RWPE2 (cell line): ENCODE measurements at regions not wholly inside any gene's neighbourhood (a gene's known extent, or its start where the extent isn't known, plus 50 kb on each side); places are given as distances from the start of the nearest gene placed in this dataset.

Experiments used
- ATAC-seq: fragments of 200-7000 bp; cut with Tn5 transposase; 3 replicates; pipeline ENCODE4 v1.9.1; 2021; ENCODE audit warnings: low read depth
- DNase-seq: peaks from one replicate; pipeline ENCODE4 v3.0.0-alpha.2; 2020; ENCODE audit warnings: low spot score
- H3K27ac ChIP-seq: fragments of 450-650 bp; 2 replicates; pipeline ENCODE4 v1.5.1; 2017; ENCODE audit warnings: mild to moderate bottlenecking; ENCODE audit not compliant: poor library complexity, severe bottlenecking
- H3K27me3 ChIP-seq: fragments of 250-450 bp; sonication (Bioruptor Pico); 2 replicates; pipeline ENCODE4 v1.5.1; 2021; ENCODE audit warnings: mild to moderate bottlenecking, moderate library complexity; ENCODE audit not compliant: insufficient read depth, poor library complexity, severe bottlenecking
- H3K36me3 ChIP-seq: fragments of 250-450 bp; sonication (Bioruptor Pico); 2 replicates; pipeline ENCODE4 v1.5.1; 2020; ENCODE audit warnings: low read depth, mild to moderate bottlenecking, moderate library complexity
- H3K4me1 ChIP-seq: fragments of 250-450 bp; sonication (Bioruptor Pico); 2 replicates; pipeline ENCODE4 v1.5.1; 2021; ENCODE audit warnings: mild to moderate bottlenecking, moderate library complexity; ENCODE audit not compliant: insufficient read depth, poor library complexity, severe bottlenecking
- H3K4me3 ChIP-seq: fragments of 250-450 bp; sonication (Bioruptor Pico); 2 replicates; pipeline ENCODE4 v1.5.1; 2021; ENCODE audit warnings: mild to moderate bottlenecking, moderate library complexity; ENCODE audit not compliant: severe bottlenecking
- H3K9me3 ChIP-seq: fragments of 250-450 bp; sonication (Bioruptor Pico); 2 replicates; pipeline ENCODE4 v1.5.1; 2021; ENCODE audit warnings: mild to moderate bottlenecking, moderate library complexity; ENCODE audit not compliant: severe bottlenecking
- CTCF ChIP-seq: fragments of 450-650 bp; IDR thresholded peaks from one replicate; pipeline ENCODE4 v1.5.1; 2017; ENCODE audit warnings: mild to moderate bottlenecking, moderate library complexity; ENCODE audit not compliant: poor library complexity, severe bottlenecking

- Histone ChIP-seq H3K36me3 (no peaks in the 10 kb centered on the region), H3K4me1 (no peaks in the 10 kb centered on the region), H3K4me3 (no peak overlapping the region), H3K27ac (no peak overlapping the region), H3K27me3 (no peaks in the 10 kb centered on the region), H3K9me3 (no peaks in the 10 kb centered on the region)
- TF ChIP-seq CTCF = no peak
- ATAC-seq (no peak), DNase-seq (no peak)
Measured at GRCh38 chr2:7449298-7449697, 532.1 kb downstream of the RNF144A start.

- ATAC-seq = no peak
- H3K9me3 ChIP-seq = no peaks in the 10 kb centered on the region
- no peaks in the 10 kb centered on the region for H3K27me3 ChIP-seq
- TF ChIP-seq CTCF = no peak
- DNase-seq = no peak
- H3K4me1 ChIP-seq = no peaks in the 10 kb centered on the region
- H3K27ac ChIP-seq = no peak overlapping the region
- H3K4me3 ChIP-seq = no peak overlapping the region
- no peaks in the 10 kb centered on the region for H3K36me3 ChIP-seq
Measured at GRCh38 chr2:7450188-7450832, 533.1 kb downstream of the RNF144A start.

GRCh38 chr2:7450833-7451190 lies 533.6 kb downstream of the RNF144A start:
- no peak for TF ChIP-seq CTCF
- Histone ChIP-seq H3K9me3 (no peaks in the 10 kb centered on the region), H3K27ac (no peak overlapping the region), H3K36me3 (no peaks in the 10 kb centered on the region), H3K4me1 (no peaks in the 10 kb centered on the region), H3K4me3 (no peak overlapping the region), H3K27me3 (no peaks in the 10 kb centered on the region)
- no peak for ATAC-seq
- DNase-seq = no peak

GRCh38 chr2:7452110-7452876 lies 535.1 kb downstream of the RNF144A start:
- Histone ChIP-seq H3K4me3 (no peak overlapping the region), H3K27ac (no peak overlapping the region), H3K9me3 (no peaks in the 10 kb centered on the region), H3K27me3 (peaks cover 8% of the 10 kb centered on the region), H3K4me1 (no peaks in the 10 kb centered on the region), H3K36me3 (no peaks in the 10 kb centered on the region)
- ATAC-seq (no peak), DNase-seq (no peak)
- TF ChIP-seq CTCF = no peak

GRCh38 chr2:7454592-7454991 lies 537.4 kb downstream of the RNF144A start:
- no peak for TF ChIP-seq CTCF
- Histone ChIP-seq H3K4me3 (no peak overlapping the region), H3K27me3 (peaks cover 8% of the 10 kb centered on the region), H3K9me3 (no peaks in the 10 kb centered on the region), H3K4me1 (no peaks in the 10 kb centered on the region), H3K36me3 (no peaks in the 10 kb centered on the region), H3K27ac (no peak overlapping the region)
- ATAC-seq (no peak), DNase-seq (no peak)
